HG03460 (cell line): ENCODE measurements at regions not wholly inside any gene's neighbourhood (a gene's known extent, or its start where the extent isn't known, plus 50 kb on each side); places are given as distances from the start of the nearest gene placed in this dataset.

Experiments used
- ATAC-seq: cut with Tn5 transposase; IDR thresholded peaks from one replicate; pipeline ENCODE4 v1.9.1; 2021; ENCODE audit not compliant: unreplicated experiment

DNA sequence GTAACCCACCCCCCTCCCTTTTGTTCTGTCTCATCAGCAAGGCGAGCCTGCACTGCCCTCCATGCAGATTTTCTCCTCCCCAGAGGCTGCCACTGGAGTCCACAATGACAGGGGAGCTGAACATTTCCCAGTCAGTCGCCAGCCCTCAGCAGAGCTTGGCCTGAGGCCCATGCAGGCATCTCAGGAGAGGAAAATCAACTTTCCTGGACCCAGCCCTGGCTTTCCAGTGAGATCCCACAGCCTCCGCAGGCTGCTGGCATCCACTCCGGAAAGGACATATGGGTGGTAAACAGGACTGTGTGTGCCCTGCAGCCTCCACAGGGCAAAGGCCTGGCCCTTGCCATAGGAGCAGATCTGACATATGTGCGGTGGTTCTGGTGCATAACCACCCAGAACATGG, 253.8 kb downstream of the TNS1 start:
- ATAC-seq: no peak

DNA sequence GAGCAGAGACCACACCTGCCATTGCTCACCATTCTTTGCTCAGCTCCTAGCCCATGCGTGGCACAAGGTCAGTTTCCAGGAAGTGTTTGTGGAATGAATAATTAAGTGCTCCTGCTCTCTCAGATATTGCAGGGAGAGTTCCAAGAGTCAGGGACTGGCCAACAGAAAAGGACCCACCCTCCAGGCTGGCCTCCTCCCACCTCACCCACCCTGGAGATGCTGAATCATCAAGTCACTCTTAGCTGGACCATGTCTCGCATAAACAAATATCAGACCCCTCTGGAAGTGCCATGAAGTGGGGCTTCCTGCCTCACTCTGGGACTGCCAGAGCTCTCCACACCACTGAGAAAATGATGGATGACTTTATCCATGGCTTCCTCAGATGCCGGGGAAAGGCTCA, 256.0 kb downstream of the TNS1 start:
- ATAC-seq: no peak

GRCh38 chr2:217743966-217744761, 258.6 kb downstream of the TNS1 start:
- no peak for ATAC-seq

- no peak for ATAC-seq
These were observed 259.4 kb downstream of the TNS1 start for GRCh38 chr2:217743407-217743806.

GRCh38 chr2:217742841-217743240, 260.0 kb downstream of the TNS1 start:
- ATAC-seq: no peak

DNA sequence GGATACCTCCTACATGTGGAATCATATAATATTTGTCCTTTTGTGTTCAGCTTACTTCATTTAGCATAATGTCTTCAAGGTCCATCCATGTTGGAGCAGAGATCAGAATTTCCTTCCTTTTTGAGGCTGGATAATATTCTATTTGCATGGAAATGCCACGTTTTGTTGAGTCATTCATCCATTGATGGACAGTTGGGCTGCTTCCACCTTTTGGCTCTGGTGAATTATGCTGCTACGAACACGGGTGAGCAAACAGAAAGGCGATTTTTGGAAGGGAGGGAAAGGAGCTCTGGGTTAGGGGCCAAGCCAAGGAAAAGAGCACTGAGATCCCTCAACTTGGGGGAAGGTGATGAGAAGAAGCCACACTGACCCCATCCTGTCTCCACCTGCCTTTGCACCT, 260.5 kb downstream of the TNS1 start:
- ATAC-seq: no peak

DNA sequence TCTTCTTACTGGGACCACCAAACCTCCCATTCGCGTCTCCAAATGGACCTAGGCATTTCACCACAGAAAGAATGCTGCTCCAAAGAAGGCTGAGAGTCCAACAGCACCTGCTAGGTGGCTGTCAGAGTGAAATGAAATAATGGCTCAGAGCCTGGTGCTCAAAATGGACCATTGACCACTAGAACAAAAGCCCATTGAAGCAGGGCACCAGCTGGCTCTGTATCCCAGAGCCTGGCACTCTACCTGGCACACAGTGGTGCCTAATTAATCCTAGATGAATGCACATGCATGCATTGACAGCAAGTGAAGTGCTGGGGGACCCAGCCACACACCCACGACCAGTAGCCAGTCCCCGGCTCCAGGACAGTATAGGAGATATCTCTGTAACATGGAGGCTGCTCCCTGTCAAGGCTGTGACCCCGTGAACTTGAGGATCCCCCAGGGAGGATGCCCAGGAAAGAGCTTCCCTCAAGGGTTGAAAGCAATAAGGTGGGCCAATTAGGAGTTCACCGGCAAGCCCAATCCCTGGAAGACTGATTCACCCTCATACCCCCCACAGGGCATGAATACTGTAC, 261.3 kb downstream of the TNS1 start:
- no peak for ATAC-seq

- ATAC-seq: no peak
These were observed 262.0 kb downstream of the TNS1 start for GRCh38 chr2:217740756-217741155.

- ATAC-seq: no peak
These were observed 262.6 kb downstream of the TNS1 start for GRCh38 chr2:217740178-217740577.

- ATAC-seq: no peak
These were observed 263.1 kb downstream of the TNS1 start for GRCh38 chr2:217739741-217740140.

GRCh38 chr2:217738061-217738460, 264.7 kb downstream of the TNS1 start:
- ATAC-seq: no peak

- ATAC-seq: no peak
These were observed 265.8 kb downstream of the TNS1 start for GRCh38 chr2:217736776-217737550.

GRCh38 chr2:217735899-217736298, 266.9 kb downstream of the TNS1 start:
- ATAC-seq: no peak

DNA sequence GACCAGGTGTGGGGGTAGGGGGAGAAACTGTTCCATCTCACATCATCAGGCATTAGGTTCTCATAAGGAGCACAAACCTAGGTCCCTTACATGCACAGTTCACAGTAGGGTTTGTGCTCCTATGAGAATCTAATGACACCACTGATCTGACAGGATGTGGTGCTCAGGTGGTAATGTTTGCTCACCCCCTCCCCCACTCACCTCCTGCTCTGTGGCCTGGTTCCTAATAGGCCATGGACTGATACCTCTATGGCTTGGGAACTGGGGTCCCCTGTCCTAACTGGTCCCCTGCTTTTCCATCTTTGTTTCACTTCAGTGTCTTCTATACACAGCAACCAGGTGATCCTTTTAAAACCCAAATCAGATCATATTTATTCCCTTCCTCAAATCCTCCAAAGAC, 267.8 kb downstream of the TNS1 start:
- ATAC-seq: no peak

DNA sequence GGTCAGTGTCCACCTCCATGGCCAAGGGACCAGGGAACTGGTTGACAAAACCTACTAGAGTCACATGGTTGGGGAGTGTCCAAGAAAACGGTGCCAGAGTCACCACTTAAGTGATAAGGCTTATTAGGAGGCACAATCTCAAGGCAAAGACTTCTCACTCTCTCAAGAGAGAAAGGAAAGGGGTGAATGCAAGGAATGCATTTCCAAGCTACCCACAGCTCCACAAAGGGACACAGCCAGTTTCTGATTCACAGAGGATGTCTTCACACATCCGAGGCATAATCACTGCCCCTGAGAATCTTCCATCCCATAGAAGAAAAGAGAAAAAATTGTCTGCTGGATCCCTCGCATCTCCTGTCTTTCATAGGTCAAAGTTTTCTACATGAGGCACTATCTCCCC, 269.3 kb downstream of the TNS1 start:
- no peak for ATAC-seq

DNA sequence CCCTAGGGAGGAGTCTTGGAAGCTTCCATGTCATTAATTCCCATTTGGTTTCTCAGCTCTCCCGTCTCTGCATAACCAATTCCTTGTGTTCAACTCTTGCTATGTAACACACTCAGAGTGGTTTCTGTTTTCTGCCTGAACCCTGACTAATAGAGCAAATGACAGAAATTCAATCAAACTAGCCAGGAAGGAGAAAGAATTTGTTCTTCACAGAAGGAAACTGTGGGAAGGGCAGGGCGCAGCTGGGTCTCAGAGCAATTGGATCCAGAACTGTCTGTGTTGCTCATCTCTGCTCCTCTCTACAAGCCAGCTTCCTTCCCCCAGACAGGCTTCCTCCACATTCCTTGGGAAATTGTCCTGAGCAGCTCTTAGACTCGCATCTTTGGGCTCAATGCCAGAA, 269.8 kb downstream of the TNS1 start:
- no peak for ATAC-seq

GRCh38 chr2:217731805-217732204, 271.0 kb downstream of the TNS1 start:
- ATAC-seq: no peak

- no peak for ATAC-seq
These were observed 273.3 kb downstream of the TNS1 start for GRCh38 chr2:217729421-217730053.

- no peak for ATAC-seq
These were observed 275.0 kb downstream of the TNS1 start for GRCh38 chr2:217727801-217728200.

DNA sequence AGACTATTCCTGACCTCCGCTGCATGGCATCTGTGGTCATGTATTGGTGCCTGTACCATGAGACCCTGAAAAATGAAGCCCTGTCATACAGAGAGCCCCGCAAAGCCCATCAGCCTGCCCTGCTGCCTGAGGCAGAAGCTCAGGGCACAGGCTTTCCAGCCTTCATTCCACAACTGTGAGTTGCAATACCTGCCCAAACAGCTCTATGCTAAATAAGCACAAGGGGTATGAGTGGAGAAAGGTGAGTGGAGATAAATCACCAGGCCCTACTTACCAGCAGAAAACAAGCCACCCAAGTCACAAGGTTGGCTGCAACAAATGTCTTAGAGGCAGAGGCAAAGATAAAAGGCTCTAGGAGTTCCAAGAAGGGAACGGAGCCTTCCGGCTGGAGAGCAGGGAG, 277.4 kb downstream of the TNS1 start:
- no peak for ATAC-seq

DNA sequence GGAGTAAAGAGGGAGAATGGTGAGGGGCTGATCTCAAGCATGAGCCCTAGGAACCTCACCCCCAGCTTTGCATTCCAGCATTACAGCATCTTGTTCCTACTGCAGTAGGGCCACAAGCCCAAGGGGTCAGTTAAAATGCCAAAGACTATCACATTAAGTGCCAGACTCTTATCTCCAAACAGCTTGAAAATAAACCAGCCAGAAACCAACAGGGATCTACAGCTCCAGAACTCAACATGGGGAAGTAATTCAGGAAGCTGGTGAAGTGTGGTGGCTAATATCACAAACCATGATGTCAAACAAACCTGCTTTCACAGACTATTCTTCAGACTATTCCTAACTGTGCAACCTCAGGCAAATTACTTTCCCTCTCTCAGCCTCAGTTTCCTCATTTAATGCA, 278.3 kb downstream of the TNS1 start:
- no peak for ATAC-seq

DNA sequence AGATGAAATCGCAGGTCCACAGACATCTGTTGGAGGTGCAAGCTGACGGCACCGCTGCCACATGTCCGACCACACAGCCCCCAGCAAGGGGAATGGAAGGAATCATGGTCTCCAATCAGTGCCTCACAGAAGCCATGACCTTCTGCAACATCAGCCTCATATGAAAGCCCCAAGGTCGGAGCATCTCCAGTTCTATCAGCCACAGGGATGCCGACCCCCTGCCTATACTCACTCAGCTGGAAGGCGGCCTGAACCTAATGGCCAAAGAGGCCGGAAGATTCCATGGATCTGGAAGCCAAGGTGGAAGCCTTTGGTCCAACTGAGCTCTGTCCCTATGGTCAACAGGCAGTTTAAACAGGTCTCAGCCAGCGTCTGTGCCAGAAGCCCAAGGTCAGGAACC, 278.8 kb downstream of the TNS1 start:
- ATAC-seq: no peak
